Esophagus muscularis mucosa (tissue), 4 donors: ENCODE measurements at regions not wholly inside any gene's neighbourhood (a gene's known extent, or its start where the extent isn't known, plus 50 kb on each side); places are given as distances from the start of the nearest gene placed in this dataset.

Experiments used
- DNase-seq: peaks from one replicate; pipeline ENCODE4 v3.0.0-alpha.2; 2017; ENCODE audit errors: extremely low spot score
- H3K27ac ChIP-seq, 4 donors: fragments of 200-600 bp; sonication (generic); replicated peaks in 1 of 4; 1 replicate in 3 of 4; 2 replicates in 1 of 4; pipeline ENCODE4 v1.5.1; 2016 to 2019; ENCODE audit warnings: mild to moderate bottlenecking in 1 of 4
- H3K27me3 ChIP-seq, 4 donors: fragments of 200-600 bp; sonication (generic); one replicate each; pipeline versions ENCODE4 v1.5.1 to v1.6.0; 2016 to 2019
- H3K36me3 ChIP-seq, 4 donors: fragments of 200-600 bp; sonication (generic); one replicate each; pipeline ENCODE4 v1.5.1; 2016 to 2019
- H3K4me1 ChIP-seq, 4 donors: fragments of 200-600 bp; sonication (generic); one replicate each; pipeline ENCODE4 v1.5.1; 2016 to 2019
- H3K4me3 ChIP-seq, 4 donors: fragments of 200-600 bp; sonication (generic); 1 replicate in 2 of 4; 2 replicates in 2 of 4; pipeline ENCODE4 v1.5.1; 2016 to 2019; ENCODE audit warnings: mild to moderate bottlenecking in 4 of 4, moderate library complexity in 1 of 4
- H3K9me3 ChIP-seq, 4 donors: fragments of 200-600 bp; sonication (generic); 1 replicate in 3 of 4; 2 replicates in 1 of 4; pipeline ENCODE4 v1.5.1; 2016 to 2019
- EP300 ChIP-seq: sonication (generic); formaldehyde crosslinking; IDR thresholded peaks from one replicate; pipeline ENCODE4 v1.6.1; 2017; ENCODE audit warnings: antibody characterized with exemption
- POLR2A ChIP-seq: fragments of 450-650 bp; IDR thresholded peaks from one replicate; pipeline ENCODE4 v1.6.1; 2017; ENCODE audit warnings: antibody characterized with exemption, moderate library complexity, mild to moderate bottlenecking, low read depth
- POLR2AphosphoS5 ChIP-seq, 2 donors: sonication (generic); formaldehyde crosslinking; IDR thresholded peaks; one replicate each; pipeline ENCODE4 v1.6.1; 2017; ENCODE audit warnings: antibody characterized with exemption in 2 of 2
- whole genome bisulfite sequencing: methylation state at CpG from one replicate; pipeline ENCODE4 v1.1.5; 2018; 5-methylcytosine and 5-hydroxymethylcytosine counted together
- intact Hi-C: fragments of 100-400 bp; cut with DNase I; formaldehyde crosslinking; loops from one replicate; pipeline ENCODE4 v1.15.1; 2023
- TF ChIP-seq, protein P1 (sequence below), 3 experiments: fragments of 200-600 bp in 2 of 3; fragments of 450-650 bp in 1 of 3; sonication (generic) in 2 of 3; IDR thresholded peaks; one replicate each; pipeline ENCODE4 v1.5.1; 2017 to 2019; ENCODE audit warnings: antibody characterized with exemption in 3 of 3, mild to moderate bottlenecking in 2 of 3, moderate library complexity in 1 of 3

DNA sequence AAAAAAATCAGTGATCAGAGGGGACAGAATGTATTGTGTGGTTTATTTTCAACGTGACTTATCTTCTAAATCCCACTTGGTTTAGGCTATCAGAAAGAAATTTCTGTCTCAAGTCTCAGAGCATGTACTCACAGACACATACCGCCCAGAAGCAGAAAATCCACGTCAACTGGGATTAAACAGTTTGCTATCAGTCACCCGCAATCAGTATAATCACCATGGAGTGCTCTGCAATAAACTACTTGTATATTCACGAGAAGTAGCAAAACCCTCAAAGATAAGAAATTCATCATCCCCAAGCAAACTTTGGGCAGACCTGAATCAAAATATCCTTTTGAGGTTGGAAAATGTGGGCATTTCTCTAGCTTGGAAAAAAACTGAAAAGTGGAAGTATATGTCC, 259.1 kb downstream of the FGFR2 start:
- Histone ChIP-seq H3K27me3 (no peaks in the 10 kb centered on the region), H3K36me3 (no peaks in the 10 kb centered on the region), H3K27ac (no peak overlapping the region), H3K4me3 (no peak overlapping the region), H3K9me3 (no peaks in the 10 kb centered on the region), H3K4me1 (no peaks in the 10 kb centered on the region)
- TF ChIP-seq POLR2AphosphoS5 (IDR thresholded peaks at IDR 0.05) (no peak), POLR2A (no peak), EP300 (no peak)
- TF ChIP-seq, protein P1, sequence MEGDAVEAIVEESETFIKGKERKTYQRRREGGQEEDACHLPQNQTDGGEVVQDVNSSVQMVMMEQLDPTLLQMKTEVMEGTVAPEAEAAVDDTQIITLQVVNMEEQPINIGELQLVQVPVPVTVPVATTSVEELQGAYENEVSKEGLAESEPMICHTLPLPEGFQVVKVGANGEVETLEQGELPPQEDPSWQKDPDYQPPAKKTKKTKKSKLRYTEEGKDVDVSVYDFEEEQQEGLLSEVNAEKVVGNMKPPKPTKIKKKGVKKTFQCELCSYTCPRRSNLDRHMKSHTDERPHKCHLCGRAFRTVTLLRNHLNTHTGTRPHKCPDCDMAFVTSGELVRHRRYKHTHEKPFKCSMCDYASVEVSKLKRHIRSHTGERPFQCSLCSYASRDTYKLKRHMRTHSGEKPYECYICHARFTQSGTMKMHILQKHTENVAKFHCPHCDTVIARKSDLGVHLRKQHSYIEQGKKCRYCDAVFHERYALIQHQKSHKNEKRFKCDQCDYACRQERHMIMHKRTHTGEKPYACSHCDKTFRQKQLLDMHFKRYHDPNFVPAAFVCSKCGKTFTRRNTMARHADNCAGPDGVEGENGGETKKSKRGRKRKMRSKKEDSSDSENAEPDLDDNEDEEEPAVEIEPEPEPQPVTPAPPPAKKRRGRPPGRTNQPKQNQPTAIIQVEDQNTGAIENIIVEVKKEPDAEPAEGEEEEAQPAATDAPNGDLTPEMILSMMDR (IDR thresholded peaks at IDR 0.05): no peak
- WGBS: 84% methylated on average over 5 of the region's 5 CpGs
- peak; percentile 21 for DNase-seq
- intact Hi-C loops: no loop called here

DNA sequence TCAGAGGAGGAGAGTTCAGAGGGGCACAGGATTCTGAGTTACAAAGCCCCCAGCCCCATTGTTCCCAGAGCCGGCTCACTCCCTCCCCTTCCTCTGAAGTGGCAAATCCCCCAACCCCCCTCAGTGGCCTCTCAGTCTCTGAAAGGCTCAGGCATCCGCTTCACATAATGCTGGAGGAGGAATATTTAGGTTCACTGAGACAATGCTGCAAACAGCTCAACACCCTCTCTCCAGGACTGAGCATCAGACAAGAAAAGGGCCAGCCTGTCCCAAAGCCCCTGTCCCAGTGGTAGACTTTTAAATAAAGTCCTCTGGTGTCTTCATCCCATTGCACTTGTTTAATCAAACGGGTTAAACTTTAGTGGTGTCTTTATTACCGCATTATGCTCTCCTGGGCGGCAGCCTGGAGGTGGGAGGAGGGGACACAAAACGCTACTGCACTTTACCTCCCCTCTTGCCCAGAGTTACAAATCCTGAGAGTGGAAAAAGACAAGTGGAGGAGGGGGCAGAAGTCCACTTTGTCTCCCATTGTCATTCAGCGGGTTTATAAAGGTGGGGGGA, 257.9 kb downstream of the FGFR2 start:
- H3K27ac ChIP-seq: no peak overlapping the region
- no peaks in the 10 kb centered on the region for H3K27me3 ChIP-seq
- no peaks in the 10 kb centered on the region for H3K36me3 ChIP-seq
- H3K4me1 ChIP-seq: peaks cover 0 to 3% (median 0%) of the 10 kb centered on the region in 4 donors
- H3K9me3 ChIP-seq: no peaks in the 10 kb centered on the region
- peak; percentile 60 for DNase-seq
- H3K4me3 ChIP-seq: no peak overlapping the region
- intact Hi-C loops: no loop called here
- TF ChIP-seq EP300: no peak
- TF ChIP-seq POLR2AphosphoS5 (IDR thresholded peaks at IDR 0.05): no peak
- TF ChIP-seq POLR2A: no peak
- TF ChIP-seq, protein P1 (IDR thresholded peaks at IDR 0.05): no peak
- 56% methylated on average over 7 of the region's 7 CpGs for WGBS

DNA sequence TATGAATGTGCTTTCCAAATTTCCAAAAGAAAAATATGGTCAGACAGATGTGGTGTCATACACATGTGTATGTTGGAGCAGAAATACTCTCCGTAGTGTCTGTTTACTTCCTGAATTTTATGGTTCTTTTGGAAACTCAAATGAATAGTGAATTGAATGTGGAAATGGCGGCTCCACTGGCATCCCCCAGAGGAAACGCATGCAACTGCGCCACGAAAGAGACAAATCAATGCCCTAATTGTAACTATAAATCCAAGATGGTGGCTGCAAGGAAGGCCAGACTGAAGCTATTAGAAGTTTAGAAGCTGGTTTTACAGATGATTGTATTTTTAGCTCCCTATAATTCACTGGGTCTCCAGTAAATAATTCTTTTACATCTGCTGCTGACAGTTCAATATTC, 246.7 kb downstream of the FGFR2 start:
- no peaks in the 10 kb centered on the region for H3K9me3 ChIP-seq
- no peak for DNase-seq
- intact Hi-C loops: no loop called here
- no peak overlapping the region for H3K4me3 ChIP-seq
- H3K4me1 ChIP-seq: no peaks in the 10 kb centered on the region
- TF ChIP-seq POLR2A (no peak), EP300 (no peak), POLR2AphosphoS5 (IDR thresholded peaks at IDR 0.05) (no peak)
- TF ChIP-seq, protein P1 (IDR thresholded peaks at IDR 0.05): no peak
- WGBS: 88% methylated on average over 5 of the region's 5 CpGs
- no peaks in the 10 kb centered on the region for H3K36me3 ChIP-seq
- H3K27ac ChIP-seq: no peak overlapping the region
- H3K27me3 ChIP-seq: no peaks in the 10 kb centered on the region

DNA sequence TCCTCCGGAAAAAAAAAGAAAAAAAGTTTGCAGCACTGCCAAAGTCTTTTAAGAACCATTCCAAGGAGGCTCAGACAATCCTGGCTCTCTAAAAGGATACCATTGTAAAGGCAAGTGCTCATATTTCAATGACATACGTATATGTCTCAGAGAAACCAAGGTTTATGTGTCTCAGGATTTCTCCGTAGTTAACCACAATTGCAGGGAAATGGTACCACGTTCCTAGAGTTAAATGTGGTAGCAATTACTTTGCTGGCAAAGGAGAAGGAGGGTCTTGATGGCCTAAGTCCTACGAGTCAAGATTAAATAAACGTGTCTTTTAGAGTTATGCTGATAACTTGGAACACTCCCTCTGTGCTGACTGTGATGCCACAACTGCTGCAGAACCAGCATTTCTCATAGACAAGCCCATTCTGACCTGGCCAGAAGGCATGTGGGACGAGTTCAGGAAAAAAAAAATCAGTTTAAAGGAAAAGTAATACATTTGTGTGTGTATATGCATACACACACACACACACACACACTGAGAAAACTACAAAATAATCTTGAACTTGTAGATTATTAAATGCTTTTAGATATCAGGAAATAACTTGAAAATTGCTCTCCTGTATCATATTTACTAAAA, 245.9 kb downstream of the FGFR2 start:
- no peak for DNase-seq
- intact Hi-C loops: no loop called here
- no peak overlapping the region for H3K27ac ChIP-seq
- H3K27me3 ChIP-seq: no peaks in the 10 kb centered on the region
- no peak overlapping the region for H3K4me3 ChIP-seq
- H3K36me3 ChIP-seq: no peaks in the 10 kb centered on the region
- TF ChIP-seq POLR2A (no peak), POLR2AphosphoS5 (IDR thresholded peaks at IDR 0.05) (no peak), EP300 (no peak)
- TF ChIP-seq, protein P1 (IDR thresholded peaks at IDR 0.05): no peak
- 41% methylated on average over 7 of the region's 7 CpGs for WGBS
- no peaks in the 10 kb centered on the region for H3K9me3 ChIP-seq
- H3K4me1 ChIP-seq: no peaks in the 10 kb centered on the region

DNA sequence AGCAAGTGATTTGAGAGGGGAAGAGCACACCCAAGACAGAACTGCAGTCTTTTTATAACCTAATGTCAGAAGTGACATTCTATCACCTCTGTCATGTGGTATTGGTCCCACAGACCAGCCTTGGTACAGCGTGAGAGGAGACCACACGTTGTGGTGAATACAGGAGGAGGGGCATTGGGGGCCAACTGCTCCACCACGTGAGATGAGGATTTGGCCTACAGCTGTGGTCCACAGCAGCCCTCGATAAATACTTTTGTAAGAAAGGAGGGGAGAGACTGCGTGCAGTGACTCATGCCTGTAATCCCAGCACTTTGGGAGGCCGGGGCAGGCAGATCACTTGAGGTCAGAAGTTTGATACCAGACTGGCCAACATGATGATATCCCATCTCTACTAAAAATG, 243.1 kb downstream of the FGFR2 start:
- no peak overlapping the region for H3K27ac ChIP-seq
- H3K4me1 ChIP-seq: no peaks in the 10 kb centered on the region
- 91% methylated on average over 6 of the region's 6 CpGs for WGBS
- H3K9me3 ChIP-seq: no peaks in the 10 kb centered on the region
- H3K36me3 ChIP-seq: no peaks in the 10 kb centered on the region
- intact Hi-C loops: no loop called here
- H3K27me3 ChIP-seq: no peaks in the 10 kb centered on the region
- DNase-seq: no peak
- H3K4me3 ChIP-seq: no peak overlapping the region
- TF ChIP-seq POLR2AphosphoS5 (IDR thresholded peaks at IDR 0.05): no peak
- TF ChIP-seq, protein P1 (IDR thresholded peaks at IDR 0.05): no peak
- no peak for TF ChIP-seq EP300
- no peak for TF ChIP-seq POLR2A
